ENCODE measurements at regions not wholly inside any gene's neighbourhood (a gene's known extent, or its start where the extent isn't known, plus 50 kb on each side); places are given as distances from the start of the nearest gene placed in this dataset.

GRCh38 chr7:138289864-138290263, 170.2 kb upstream of the TRIM24 start:
- no peak for TF ChIP-seq POLR2A (IDR thresholded peaks at IDR 0.05)
- TF ChIP-seq CTCF (IDR thresholded peaks at IDR 0.05 in 4 of 5, conservative IDR thresholded peaks at IDR 0.05 in 1 of 5), result no peak
